Progenitor cell of endocrine pancreas (in vitro differentiated cells): ENCODE measurements at regions not wholly inside any gene's neighbourhood (a gene's known extent, or its start where the extent isn't known, plus 50 kb on each side); places are given as distances from the start of the nearest gene placed in this dataset.

Experiments
- DNase-seq: peaks from one replicate; pipeline ENCODE4 v3.0.0; 2021; ENCODE audit warnings: low spot score; ENCODE audit not compliant: unreplicated experiment
- H3K27ac Mint-ChIP-seq: 2 replicates; pipeline ENCODE4 v1.8.0; 2021; ENCODE audit warnings: mild to moderate bottlenecking, moderate library complexity, mixed read lengths
- H3K27me3 Mint-ChIP-seq: 2 replicates; pipeline ENCODE4 v1.8.0; 2021; ENCODE audit warnings: mixed read lengths
- H3K36me3 Mint-ChIP-seq: 2 replicates; pipeline ENCODE4 v1.8.0; 2022; ENCODE audit warnings: mixed read lengths; ENCODE audit not compliant: insufficient read depth
- H3K4me1 Mint-ChIP-seq: 2 replicates; pipeline ENCODE4 v1.8.0; 2021; ENCODE audit warnings: low read depth, mixed read lengths
- H3K4me3 Mint-ChIP-seq: 2 replicates; pipeline ENCODE4 v1.8.0; 2021; ENCODE audit warnings: low read depth, mild to moderate bottlenecking, moderate library complexity, mixed read lengths
- H3K9me3 Mint-ChIP-seq: 2 replicates; pipeline ENCODE4 v1.8.0; 2021; ENCODE audit warnings: low read depth, mixed read lengths
- TF ChIP-seq, protein P1 (sequence below): fragments of 200-600 bp; sonication (generic); IDR thresholded peaks from one replicate; pipeline ENCODE4 v1.5.0; 2021; ENCODE audit warnings: antibody characterized with exemption, mild to moderate bottlenecking; ENCODE audit not compliant: unreplicated experiment

GRCh38 chr21:35864039-35864438, 196.3 kb downstream of the SETD4 start:
- H3K4me1 Mint-ChIP-seq, result no peaks in the 10 kb centered on the region
- H3K27me3 Mint-ChIP-seq, result peaks cover 12% of the 10 kb centered on the region
- H3K4me3 Mint-ChIP-seq, result no peak overlapping the region
- no peaks in the 10 kb centered on the region for H3K36me3 Mint-ChIP-seq
- DNase-seq, result no peak
- TF ChIP-seq, protein P1, sequence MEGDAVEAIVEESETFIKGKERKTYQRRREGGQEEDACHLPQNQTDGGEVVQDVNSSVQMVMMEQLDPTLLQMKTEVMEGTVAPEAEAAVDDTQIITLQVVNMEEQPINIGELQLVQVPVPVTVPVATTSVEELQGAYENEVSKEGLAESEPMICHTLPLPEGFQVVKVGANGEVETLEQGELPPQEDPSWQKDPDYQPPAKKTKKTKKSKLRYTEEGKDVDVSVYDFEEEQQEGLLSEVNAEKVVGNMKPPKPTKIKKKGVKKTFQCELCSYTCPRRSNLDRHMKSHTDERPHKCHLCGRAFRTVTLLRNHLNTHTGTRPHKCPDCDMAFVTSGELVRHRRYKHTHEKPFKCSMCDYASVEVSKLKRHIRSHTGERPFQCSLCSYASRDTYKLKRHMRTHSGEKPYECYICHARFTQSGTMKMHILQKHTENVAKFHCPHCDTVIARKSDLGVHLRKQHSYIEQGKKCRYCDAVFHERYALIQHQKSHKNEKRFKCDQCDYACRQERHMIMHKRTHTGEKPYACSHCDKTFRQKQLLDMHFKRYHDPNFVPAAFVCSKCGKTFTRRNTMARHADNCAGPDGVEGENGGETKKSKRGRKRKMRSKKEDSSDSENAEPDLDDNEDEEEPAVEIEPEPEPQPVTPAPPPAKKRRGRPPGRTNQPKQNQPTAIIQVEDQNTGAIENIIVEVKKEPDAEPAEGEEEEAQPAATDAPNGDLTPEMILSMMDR, result no peak
- no peak overlapping the region for H3K27ac Mint-ChIP-seq
- peaks cover 2% of the 10 kb centered on the region for H3K9me3 Mint-ChIP-seq

GRCh38 chr21:35862969-35863368, 197.4 kb downstream of the SETD4 start:
- TF ChIP-seq, protein P1, result no peak
- H3K4me3 Mint-ChIP-seq, result no peak overlapping the region
- H3K4me1 Mint-ChIP-seq, result no peaks in the 10 kb centered on the region
- no peaks in the 10 kb centered on the region for H3K36me3 Mint-ChIP-seq
- DNase-seq, result no peak
- no peak overlapping the region for H3K27ac Mint-ChIP-seq
- no peaks in the 10 kb centered on the region for H3K9me3 Mint-ChIP-seq
- peaks cover 18% of the 10 kb centered on the region for H3K27me3 Mint-ChIP-seq

DNA sequence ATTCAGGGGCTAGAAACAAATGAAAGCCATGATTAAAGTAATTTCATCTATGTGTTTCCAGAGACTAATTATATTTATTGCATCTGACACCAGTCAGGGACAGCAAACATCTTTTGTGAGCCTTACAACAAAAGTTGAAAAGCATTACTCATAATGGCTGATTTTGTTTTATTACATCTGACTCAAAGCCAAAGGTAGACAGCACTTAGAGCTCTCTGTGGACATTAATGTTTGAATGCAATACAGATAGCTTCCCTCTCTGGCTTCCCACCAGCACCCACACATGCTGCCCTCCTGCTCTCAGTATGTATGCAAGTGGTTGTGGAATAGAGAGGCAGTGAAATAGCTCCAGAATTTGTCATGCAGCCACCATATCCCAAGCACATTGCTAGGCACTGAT, 198.7 kb downstream of the SETD4 start:
- H3K27me3 Mint-ChIP-seq, result peaks cover 24% of the 10 kb centered on the region

DNA sequence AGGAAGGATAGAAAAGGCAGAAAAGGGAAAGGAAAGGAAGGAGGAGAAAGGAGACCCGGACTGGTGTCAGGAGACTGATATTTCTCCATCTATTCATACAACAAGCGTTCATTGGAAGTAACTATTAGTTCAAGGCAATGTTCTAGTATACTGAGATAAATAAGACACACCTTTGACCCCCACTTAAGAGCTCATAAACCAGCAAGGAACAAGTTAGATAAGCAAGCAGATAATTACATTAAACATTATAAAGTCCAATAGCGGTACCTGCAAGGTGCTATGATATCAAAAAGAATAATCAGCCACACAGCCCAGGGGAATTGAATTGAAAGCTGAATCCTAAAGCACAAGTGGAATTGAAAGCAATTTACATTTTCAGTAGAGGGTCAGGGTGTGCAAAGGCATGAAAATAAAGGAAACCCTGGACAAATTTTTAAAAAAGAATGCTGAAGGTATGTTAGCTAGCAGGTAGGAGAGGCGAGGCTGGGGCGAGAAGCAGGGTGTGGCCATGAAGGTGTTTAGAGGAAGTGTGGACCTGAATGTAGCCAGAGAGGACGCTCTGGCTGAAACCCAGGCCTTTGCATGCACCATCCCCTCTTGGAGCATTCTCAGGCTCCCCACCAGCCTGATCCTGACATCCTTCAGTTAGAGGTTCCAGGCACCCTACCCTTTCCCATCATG, 200.0 kb downstream of the SETD4 start:
- H3K9me3 Mint-ChIP-seq, result no peaks in the 10 kb centered on the region
- no peak for DNase-seq

More for the DNA sequence above, 198.7 kb downstream of the SETD4 start:
- Mint-ChIP-seq H3K4me3 (no peak overlapping the region), H3K27ac (no peak overlapping the region), H3K9me3 (no peaks in the 10 kb centered on the region), H3K36me3 (no peaks in the 10 kb centered on the region), H3K4me1 (no peaks in the 10 kb centered on the region)
- DNase-seq, result no peak
- TF ChIP-seq, protein P1, result no peak

GRCh38 chr21:35859677-35860076, 200.6 kb downstream of the SETD4 start:
- TF ChIP-seq, protein P1, result no peak
- Mint-ChIP-seq H3K36me3 (no peaks in the 10 kb centered on the region), H3K9me3 (no peaks in the 10 kb centered on the region), H3K4me1 (no peaks in the 10 kb centered on the region), H3K27ac (no peak overlapping the region), H3K4me3 (no peak overlapping the region), H3K27me3 (peaks cover 31% of the 10 kb centered on the region)
- no peak for DNase-seq

More for the DNA sequence above, 200.0 kb downstream of the SETD4 start:
- TF ChIP-seq, protein P1, result no peak
- Mint-ChIP-seq H3K4me1 (no peaks in the 10 kb centered on the region), H3K4me3 (no peak overlapping the region), H3K27me3 (peaks cover 31% of the 10 kb centered on the region), H3K36me3 (no peaks in the 10 kb centered on the region), H3K27ac (no peak overlapping the region)
